ENCODE measurements at regions not wholly inside any gene's neighbourhood (a gene's known extent, or its start where the extent isn't known, plus 50 kb on each side); places are given as distances from the start of the nearest gene placed in this dataset.

DNA sequence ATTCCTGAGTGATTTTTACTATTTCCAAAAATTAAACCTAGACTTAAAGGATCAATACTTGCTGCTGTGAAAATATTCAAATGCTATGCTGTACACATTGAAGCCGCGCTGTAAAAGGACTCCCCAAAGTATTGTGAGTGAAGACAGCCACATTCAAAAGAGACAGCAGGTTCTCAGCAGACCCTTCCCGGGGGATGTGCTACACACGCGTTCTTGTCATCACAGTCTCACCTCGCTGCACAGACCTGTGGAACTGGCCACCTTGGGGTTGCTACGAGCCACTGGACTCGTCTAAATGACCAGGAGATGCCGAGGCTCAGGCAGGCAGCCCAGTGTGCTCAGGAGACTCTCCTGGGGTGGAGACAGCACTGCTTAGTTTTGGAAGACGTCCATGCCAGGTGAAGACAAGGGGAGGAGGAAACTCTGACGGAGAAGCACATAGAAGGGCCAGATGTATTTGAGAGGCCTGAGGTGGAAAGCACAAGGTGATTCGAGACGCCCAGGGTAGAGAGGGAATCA lies 367.7 kb upstream of the SHH start:
- CTCF ChIA-PET, result no interaction called here
- POLR2A ChIA-PET, result no interaction called here
- DNase-seq (ENCODE audit: extremely low spot score), result no peak
- TF ChIP-seq NFRKB (IDR thresholded peaks at IDR 0.05), result no peak
- no peak for TF ChIP-seq BHLHE40 (IDR thresholded peaks at IDR 0.05; ENCODE audit: borderline replicate concordance)
- no peak for TF ChIP-seq CTBP1 (IDR thresholded peaks at IDR 0.05; ENCODE audit: borderline replicate concordance)
- TF ChIP-seq SUZ12 (IDR thresholded peaks at IDR 0.05), result no peak
- no peak for TF ChIP-seq ELF4 (IDR thresholded peaks at IDR 0.05)
- no peak for TF ChIP-seq FOXK2 (IDR thresholded peaks at IDR 0.05)
- no peak for TF ChIP-seq TARDBP (IDR thresholded peaks at IDR 0.05)
- no peak for TF ChIP-seq HDGF (IDR thresholded peaks at IDR 0.05; ENCODE audit: borderline replicate concordance)
- TF ChIP-seq FOXM1 (IDR thresholded peaks at IDR 0.05; ENCODE audit: borderline replicate concordance), result no peak
- no peak for TF ChIP-seq SP1 (IDR thresholded peaks at IDR 0.05)
- TF ChIP-seq FOXA1 (IDR thresholded peaks at IDR 0.05), result no peak
- TF ChIP-seq ZNF384 (IDR thresholded peaks at IDR 0.05), result no peak
- TF ChIP-seq, protein P1, sequence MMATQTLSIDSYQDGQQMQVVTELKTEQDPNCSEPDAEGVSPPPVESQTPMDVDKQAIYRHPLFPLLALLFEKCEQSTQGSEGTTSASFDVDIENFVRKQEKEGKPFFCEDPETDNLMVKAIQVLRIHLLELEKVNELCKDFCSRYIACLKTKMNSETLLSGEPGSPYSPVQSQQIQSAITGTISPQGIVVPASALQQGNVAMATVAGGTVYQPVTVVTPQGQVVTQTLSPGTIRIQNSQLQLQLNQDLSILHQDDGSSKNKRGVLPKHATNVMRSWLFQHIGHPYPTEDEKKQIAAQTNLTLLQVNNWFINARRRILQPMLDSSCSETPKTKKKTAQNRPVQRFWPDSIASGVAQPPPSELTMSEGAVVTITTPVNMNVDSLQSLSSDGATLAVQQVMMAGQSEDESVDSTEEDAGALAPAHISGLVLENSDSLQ (IDR thresholded peaks at IDR 0.05), result no peak
- no peak for TF ChIP-seq L3MBTL2 (conservative IDR thresholded peaks at IDR 0.05)
- no peak for TF ChIP-seq ARNT (IDR thresholded peaks at IDR 0.05)
- no peak for TF ChIP-seq LEF1 (IDR thresholded peaks at IDR 0.05; ENCODE audit: borderline replicate concordance)

DNA sequence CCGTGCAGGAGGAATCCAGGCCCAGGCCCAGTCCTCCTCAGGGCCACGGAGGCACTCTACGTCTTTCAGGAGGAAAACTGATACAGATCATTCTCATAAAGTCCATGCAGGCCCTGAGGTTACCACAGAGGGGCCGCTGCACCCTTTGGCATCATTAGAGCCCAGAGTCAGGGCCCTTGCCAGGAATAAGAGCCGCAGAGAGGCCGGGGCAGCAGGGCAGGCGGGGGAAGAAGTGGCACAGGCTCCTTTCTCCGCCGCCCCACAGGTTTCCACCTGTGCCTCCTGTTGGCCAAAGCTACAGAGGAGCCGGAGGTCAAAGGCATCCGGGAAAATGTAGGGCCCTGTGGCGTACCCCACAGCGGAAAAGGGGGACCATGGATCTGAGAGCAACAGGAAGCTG lies 366.6 kb upstream of the SHH start:
- ChIA-PET POLR2A (no interaction called here), CTCF (no interaction called here)
- TF ChIP-seq TARDBP (IDR thresholded peaks at IDR 0.05) (no peak), FOXK2 (IDR thresholded peaks at IDR 0.05) (no peak), ELF4 (IDR thresholded peaks at IDR 0.05) (no peak), NFRKB (IDR thresholded peaks at IDR 0.05) (no peak), SP1 (IDR thresholded peaks at IDR 0.05) (no peak), ARNT (IDR thresholded peaks at IDR 0.05) (no peak), SUZ12 (IDR thresholded peaks at IDR 0.05) (no peak), L3MBTL2 (conservative IDR thresholded peaks at IDR 0.05) (no peak), BHLHE40 (IDR thresholded peaks at IDR 0.05; ENCODE audit: borderline replicate concordance) (no peak), ZNF384 (IDR thresholded peaks at IDR 0.05) (no peak), CTBP1 (IDR thresholded peaks at IDR 0.05; ENCODE audit: borderline replicate concordance) (no peak), FOXA1 (IDR thresholded peaks at IDR 0.05) (no peak), LEF1 (IDR thresholded peaks at IDR 0.05; ENCODE audit: borderline replicate concordance) (no peak), HDGF (IDR thresholded peaks at IDR 0.05; ENCODE audit: borderline replicate concordance) (no peak), FOXM1 (IDR thresholded peaks at IDR 0.05; ENCODE audit: borderline replicate concordance) (no peak)
- no peak for DNase-seq (ENCODE audit: extremely low spot score)

DNA sequence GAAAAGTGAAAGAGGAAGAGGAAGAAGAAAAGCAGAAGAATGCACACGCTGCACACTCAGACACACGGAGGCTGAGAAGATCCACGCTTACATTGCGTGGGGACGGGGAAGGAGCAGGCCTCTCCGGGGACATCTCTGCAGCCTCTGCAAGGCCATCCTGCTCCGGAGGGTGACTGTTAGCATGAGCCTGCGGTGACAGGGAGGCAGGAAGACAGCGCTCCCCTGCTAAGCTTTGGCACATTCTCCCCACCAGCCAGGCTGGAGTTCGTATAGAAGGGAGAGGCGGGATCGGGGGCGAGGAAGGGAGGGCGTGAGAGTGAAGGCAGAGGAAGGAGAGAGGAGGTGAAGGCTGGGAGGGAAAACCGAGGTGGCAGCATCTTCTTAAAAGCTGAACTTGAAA lies 366.0 kb upstream of the SHH start:
- DNase-seq (ENCODE audit: extremely low spot score), result no peak
- TF ChIP-seq FOXM1 (IDR thresholded peaks at IDR 0.05; ENCODE audit: borderline replicate concordance) (no peak), L3MBTL2 (conservative IDR thresholded peaks at IDR 0.05) (no peak), SUZ12 (IDR thresholded peaks at IDR 0.05) (no peak), ARNT (IDR thresholded peaks at IDR 0.05) (no peak), LEF1 (IDR thresholded peaks at IDR 0.05; ENCODE audit: borderline replicate concordance) (no peak), ZNF384 (IDR thresholded peaks at IDR 0.05) (no peak), SP1 (IDR thresholded peaks at IDR 0.05) (no peak), FOXK2 (IDR thresholded peaks at IDR 0.05) (no peak), FOXA1 (IDR thresholded peaks at IDR 0.05) (no peak), NFRKB (IDR thresholded peaks at IDR 0.05) (no peak), BHLHE40 (IDR thresholded peaks at IDR 0.05; ENCODE audit: borderline replicate concordance) (no peak), ELF4 (IDR thresholded peaks at IDR 0.05) (no peak)
- CTCF ChIA-PET, result no interaction called here
- POLR2A ChIA-PET, result no interaction called here

DNA sequence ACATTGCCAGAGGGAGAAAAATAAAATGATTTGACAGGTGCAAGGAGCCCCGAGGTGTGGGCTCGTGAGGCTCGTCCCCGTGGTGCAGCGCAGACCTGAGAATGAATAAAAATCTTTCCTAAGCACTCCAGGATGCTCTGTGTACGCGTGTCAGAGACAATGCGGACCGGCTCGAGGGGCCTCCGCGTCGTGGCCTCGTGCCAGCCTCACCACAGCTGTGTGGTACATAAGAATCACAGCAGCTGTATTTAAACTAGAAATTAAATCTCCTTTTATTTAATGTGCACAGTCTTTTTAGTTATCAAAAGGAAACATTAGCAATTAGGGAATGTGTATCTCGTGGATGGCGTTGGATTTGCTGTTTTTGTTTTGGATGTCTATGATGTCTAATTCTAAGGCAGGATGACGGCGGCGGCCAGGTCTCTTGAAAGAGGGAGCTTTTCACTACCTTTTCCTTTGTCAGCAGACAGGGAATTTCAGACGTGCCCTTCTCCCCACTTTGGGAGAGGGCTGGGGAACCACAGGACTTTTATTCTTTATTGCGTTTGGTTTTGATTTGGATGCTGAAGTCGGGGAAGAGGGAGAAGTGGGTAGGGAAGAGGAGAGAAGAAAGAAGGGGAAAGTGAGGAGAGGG lies 365.3 kb upstream of the SHH start:
- POLR2A ChIA-PET, result no interaction called here

DNA sequence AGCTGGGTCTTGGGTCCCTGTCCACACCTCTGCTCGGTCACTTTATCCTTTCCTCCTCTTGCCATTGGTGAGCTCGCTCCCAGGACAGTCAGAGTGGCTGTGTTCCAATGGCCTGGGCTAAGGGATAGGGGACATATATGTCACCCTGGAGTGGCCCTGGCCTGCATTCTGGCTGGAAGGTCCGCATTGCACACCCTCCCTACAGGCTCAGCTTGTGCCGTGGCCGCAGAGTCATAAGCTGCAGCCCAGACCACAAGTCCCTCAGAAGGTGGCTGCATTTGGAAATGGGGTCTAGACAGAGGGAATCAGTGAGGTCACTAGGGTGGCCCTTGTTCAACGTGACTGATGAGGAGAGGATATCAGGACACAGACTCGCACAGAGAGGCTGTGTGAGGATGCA lies 363.8 kb upstream of the SHH start:
- DNase-seq (ENCODE audit: extremely low spot score), result no peak
- TF ChIP-seq BHLHE40 (IDR thresholded peaks at IDR 0.05; ENCODE audit: borderline replicate concordance) (no peak), NFRKB (IDR thresholded peaks at IDR 0.05) (no peak), LEF1 (IDR thresholded peaks at IDR 0.05; ENCODE audit: borderline replicate concordance) (no peak), ELF4 (IDR thresholded peaks at IDR 0.05) (no peak), HDGF (IDR thresholded peaks at IDR 0.05; ENCODE audit: borderline replicate concordance) (no peak), TARDBP (IDR thresholded peaks at IDR 0.05) (no peak), SUZ12 (IDR thresholded peaks at IDR 0.05) (no peak), CTBP1 (IDR thresholded peaks at IDR 0.05; ENCODE audit: borderline replicate concordance) (no peak)
- TF ChIP-seq, protein P1 (IDR thresholded peaks at IDR 0.05), result no peak
- ChIA-PET CTCF (no interaction called here), POLR2A (no interaction called here)

More for the DNA sequence above, 365.3 kb upstream of the SHH start:
- DNase-seq (ENCODE audit: extremely low spot score), result no peak
- TF ChIP-seq NFRKB (IDR thresholded peaks at IDR 0.05) (no peak), ELF4 (IDR thresholded peaks at IDR 0.05) (no peak), TARDBP (IDR thresholded peaks at IDR 0.05) (no peak)
- CTCF ChIA-PET, result no interaction called here

DNA sequence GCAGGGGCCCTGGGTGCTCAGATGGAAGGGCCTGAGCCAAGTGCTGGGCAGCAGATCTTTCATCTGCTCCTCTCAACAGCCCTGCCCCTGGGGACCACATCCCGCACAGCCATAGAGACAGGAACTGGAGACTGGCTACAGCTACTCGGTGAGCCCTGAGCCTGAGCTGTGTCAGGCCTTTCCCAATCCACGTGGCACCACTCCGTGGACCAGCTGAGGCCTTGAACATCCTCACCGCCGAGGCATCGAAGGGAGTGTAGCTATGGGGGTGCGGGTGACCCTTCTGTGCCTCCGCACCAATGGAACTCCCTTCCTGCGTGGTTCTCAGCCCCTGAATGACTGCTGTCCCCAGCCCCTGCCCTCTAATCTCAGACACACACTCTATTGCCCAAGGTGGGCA lies 362.7 kb upstream of the SHH start:
- POLR2A ChIA-PET, result no interaction called here
- CTCF ChIA-PET, result no interaction called here
- no peak for TF ChIP-seq ZNF384 (IDR thresholded peaks at IDR 0.05)
- DNase-seq (ENCODE audit: extremely low spot score), result no peak

DNA sequence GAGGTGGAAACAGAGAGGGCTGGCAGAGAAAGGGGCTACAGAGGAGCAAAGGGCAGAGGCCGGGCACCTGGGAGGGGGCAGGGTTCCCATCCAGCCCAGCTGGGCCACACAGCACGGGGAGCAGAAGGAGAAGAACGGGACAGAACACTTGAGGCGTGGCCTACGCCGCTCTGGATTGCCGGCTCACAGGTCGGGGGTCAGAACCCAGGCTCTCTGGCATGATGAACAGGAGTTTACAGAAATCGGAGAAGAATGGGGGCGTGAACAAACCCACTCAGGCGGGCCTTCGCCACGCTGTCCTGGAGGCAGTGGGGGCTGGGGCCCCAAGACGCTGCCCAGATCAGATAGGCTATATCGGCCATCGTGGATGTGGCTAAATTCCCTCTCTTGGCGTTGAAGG lies 362.2 kb upstream of the SHH start:
- ChIA-PET CTCF (no interaction called here), POLR2A (no interaction called here)
- DNase-seq (ENCODE audit: extremely low spot score), result no peak
- TF ChIP-seq FOXM1 (IDR thresholded peaks at IDR 0.05; ENCODE audit: borderline replicate concordance) (no peak), CTBP1 (IDR thresholded peaks at IDR 0.05; ENCODE audit: borderline replicate concordance) (no peak), LEF1 (IDR thresholded peaks at IDR 0.05; ENCODE audit: borderline replicate concordance) (no peak), ELF4 (IDR thresholded peaks at IDR 0.05) (no peak)
